Lung (tissue), 11 donors: ENCODE measurements at regions not wholly inside any gene's neighbourhood (a gene's known extent, or its start where the extent isn't known, plus 50 kb on each side); places are given as distances from the start of the nearest gene placed in this dataset.

Experiments
- ATAC-seq: fragments of 200-7000 bp; cut with Tn5 transposase; one replicate; pipeline ENCODE4 v1.9.1; 2020; ENCODE audit warnings: moderate number of reproducible peaks; ENCODE audit not compliant: insufficient read depth, low FRiP score
- DNase-seq, 3 donors: peaks; one replicate each; pipeline ENCODE4 v3.0.0-alpha.2; 2013 to 2017
- H3K27ac ChIP-seq, 2 donors: one replicate each; pipeline ENCODE4 v1.5.1; 2013; ENCODE audit warnings: mild to moderate bottlenecking in 2 of 2, moderate library complexity in 2 of 2, control low read depth in 1 of 2, inconsistent platforms in 1 of 2, low read depth in 1 of 2, low read length in 1 of 2
- H3K27me3 ChIP-seq, 3 donors: one replicate each; pipeline ENCODE4 v1.5.1; 2013; ENCODE audit warnings: low read length in 2 of 3; ENCODE audit not compliant: control insufficient read depth in 3 of 3, insufficient read depth in 3 of 3
- H3K36me3 ChIP-seq, 4 donors: one replicate each; pipeline ENCODE4 v1.5.1; 2013; ENCODE audit warnings: low read length in 4 of 4, mild to moderate bottlenecking in 1 of 4, moderate library complexity in 1 of 4; ENCODE audit not compliant: control insufficient read depth in 4 of 4, insufficient read depth in 4 of 4
- H3K4me1 ChIP-seq, 5 donors: one replicate each; pipeline ENCODE4 v1.5.1; 2013; ENCODE audit warnings: low read length in 5 of 5, mild to moderate bottlenecking in 2 of 5, moderate library complexity in 1 of 5; ENCODE audit not compliant: control insufficient read depth in 5 of 5, insufficient read depth in 5 of 5
- H3K4me3 ChIP-seq: one replicate; pipeline ENCODE4 v1.5.1; 2013; ENCODE audit warnings: mild to moderate bottlenecking, control low read depth, moderate library complexity
- H3K9ac ChIP-seq, 2 donors: one replicate each; pipeline ENCODE4 v1.5.1; 2013; ENCODE audit warnings: low read length in 2 of 2, control low read depth in 1 of 2; ENCODE audit not compliant: insufficient read depth in 1 of 2
- H3K9me3 ChIP-seq, 4 donors: one replicate each; pipeline ENCODE4 v1.5.1; 2013; ENCODE audit warnings: low read length in 3 of 4, mild to moderate bottlenecking in 1 of 4, moderate library complexity in 1 of 4; ENCODE audit not compliant: control insufficient read depth in 4 of 4, insufficient read depth in 3 of 4
- WGBS, 2 donors: extraction: QIAGEN DNeasy Blood & Tissue Kit; methylation state at CpG; one replicate each; pipeline ENCODE4 v1.1.7; 2013; 5-methylcytosine and 5-hydroxymethylcytosine counted together
- TF ChIP-seq, protein P1 (sequence below): IDR thresholded peaks from 2 replicates; pipeline ENCODE4 v1.5.1; 2012; ENCODE audit warnings: mild to moderate bottlenecking; ENCODE audit errors: control extremely low read depth, extremely low read depth
- donor health status: control.
- donor health status: control.
- donor health status: Bipolar disorder and iron deficiency.
- donor health status: healthy.
- donor health status: DM: yes; HTN: yes; CAD: no.

DNA sequence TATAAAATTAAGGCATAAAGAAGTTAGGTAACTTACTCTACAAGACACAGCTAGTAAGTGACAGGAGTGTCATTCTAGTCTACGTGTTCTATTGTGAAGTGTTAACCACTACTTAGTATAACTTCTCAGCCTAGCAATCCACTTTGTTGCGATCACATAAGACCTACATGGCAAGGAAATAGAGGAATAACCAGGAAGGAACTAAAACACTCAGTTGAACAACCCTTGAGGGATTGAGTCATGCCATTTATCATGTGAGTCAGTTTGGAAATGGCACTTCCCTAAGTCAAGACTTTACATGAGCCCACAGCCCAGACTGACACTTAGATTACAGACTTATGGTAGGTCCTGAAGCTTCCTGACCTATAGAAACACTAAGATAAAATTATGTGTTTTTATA is 279.5 kb upstream of the PCDH20 start:
- no peaks in the 10 kb centered on the region for H3K4me1 ChIP-seq
- TF ChIP-seq, protein P1, sequence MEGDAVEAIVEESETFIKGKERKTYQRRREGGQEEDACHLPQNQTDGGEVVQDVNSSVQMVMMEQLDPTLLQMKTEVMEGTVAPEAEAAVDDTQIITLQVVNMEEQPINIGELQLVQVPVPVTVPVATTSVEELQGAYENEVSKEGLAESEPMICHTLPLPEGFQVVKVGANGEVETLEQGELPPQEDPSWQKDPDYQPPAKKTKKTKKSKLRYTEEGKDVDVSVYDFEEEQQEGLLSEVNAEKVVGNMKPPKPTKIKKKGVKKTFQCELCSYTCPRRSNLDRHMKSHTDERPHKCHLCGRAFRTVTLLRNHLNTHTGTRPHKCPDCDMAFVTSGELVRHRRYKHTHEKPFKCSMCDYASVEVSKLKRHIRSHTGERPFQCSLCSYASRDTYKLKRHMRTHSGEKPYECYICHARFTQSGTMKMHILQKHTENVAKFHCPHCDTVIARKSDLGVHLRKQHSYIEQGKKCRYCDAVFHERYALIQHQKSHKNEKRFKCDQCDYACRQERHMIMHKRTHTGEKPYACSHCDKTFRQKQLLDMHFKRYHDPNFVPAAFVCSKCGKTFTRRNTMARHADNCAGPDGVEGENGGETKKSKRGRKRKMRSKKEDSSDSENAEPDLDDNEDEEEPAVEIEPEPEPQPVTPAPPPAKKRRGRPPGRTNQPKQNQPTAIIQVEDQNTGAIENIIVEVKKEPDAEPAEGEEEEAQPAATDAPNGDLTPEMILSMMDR, result no peak
- H3K27ac ChIP-seq, result no peak overlapping the region
- no peaks in the 10 kb centered on the region for H3K9me3 ChIP-seq
- peak; percentile 78 for ATAC-seq
- H3K36me3 ChIP-seq, result no peaks in the 10 kb centered on the region
- no peak overlapping the region for H3K9ac ChIP-seq
- WGBS, 2 donors, result 55 to 69% methylated on average over 2 of the region's 2 CpGs
- DNase-seq, result no peak
- no peaks in the 10 kb centered on the region for H3K27me3 ChIP-seq
- no peak overlapping the region for H3K4me3 ChIP-seq

DNA sequence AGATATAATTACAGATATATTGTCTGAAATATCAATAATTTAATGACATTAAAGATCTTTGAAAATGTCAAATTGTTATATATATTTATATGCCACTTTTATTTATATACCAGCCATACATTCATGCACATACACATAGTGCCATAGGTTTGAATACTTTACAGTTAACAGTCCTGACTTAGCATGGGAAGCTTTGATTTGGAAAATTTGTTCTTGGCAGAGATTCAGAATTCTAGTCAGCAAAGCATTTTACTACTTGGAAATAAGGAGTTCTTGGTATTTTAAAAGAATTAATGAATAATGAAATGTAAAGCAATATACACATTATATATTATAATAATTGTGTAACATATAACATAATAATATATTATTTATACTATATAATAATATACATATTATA is 277.0 kb upstream of the PCDH20 start:
- H3K4me1 ChIP-seq, result no peaks in the 10 kb centered on the region
- TF ChIP-seq, protein P1, result no peak
- no peak overlapping the region for H3K27ac ChIP-seq
- ATAC-seq (no peak), DNase-seq (peak in 2 of 3 donors; percentile 22 to 54)
- no peaks in the 10 kb centered on the region for H3K27me3 ChIP-seq
- no peaks in the 10 kb centered on the region for H3K9me3 ChIP-seq
- no peak overlapping the region for H3K4me3 ChIP-seq
- no peaks in the 10 kb centered on the region for H3K36me3 ChIP-seq
- no peak overlapping the region for H3K9ac ChIP-seq

DNA sequence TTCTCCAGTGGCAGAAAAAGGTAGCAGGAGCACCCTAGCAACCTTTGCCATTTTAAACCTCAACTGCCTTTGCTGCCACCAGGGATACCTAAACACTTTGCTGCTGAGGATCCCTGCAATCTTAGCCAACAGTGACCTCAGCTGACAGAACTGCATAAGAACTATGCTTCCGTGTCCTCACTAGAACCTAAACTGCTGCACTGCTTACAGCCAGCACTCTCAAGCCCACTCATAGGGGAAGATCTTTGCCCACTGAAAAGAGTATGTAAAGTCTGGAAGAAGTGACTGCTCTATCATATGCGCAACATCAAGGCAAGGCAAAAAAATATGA is 270.0 kb upstream of the PCDH20 start:
- WGBS, 2 donors, result 72 to 75% methylated on average over 2 of the region's 2 CpGs
- TF ChIP-seq, protein P1, result no peak

DNA sequence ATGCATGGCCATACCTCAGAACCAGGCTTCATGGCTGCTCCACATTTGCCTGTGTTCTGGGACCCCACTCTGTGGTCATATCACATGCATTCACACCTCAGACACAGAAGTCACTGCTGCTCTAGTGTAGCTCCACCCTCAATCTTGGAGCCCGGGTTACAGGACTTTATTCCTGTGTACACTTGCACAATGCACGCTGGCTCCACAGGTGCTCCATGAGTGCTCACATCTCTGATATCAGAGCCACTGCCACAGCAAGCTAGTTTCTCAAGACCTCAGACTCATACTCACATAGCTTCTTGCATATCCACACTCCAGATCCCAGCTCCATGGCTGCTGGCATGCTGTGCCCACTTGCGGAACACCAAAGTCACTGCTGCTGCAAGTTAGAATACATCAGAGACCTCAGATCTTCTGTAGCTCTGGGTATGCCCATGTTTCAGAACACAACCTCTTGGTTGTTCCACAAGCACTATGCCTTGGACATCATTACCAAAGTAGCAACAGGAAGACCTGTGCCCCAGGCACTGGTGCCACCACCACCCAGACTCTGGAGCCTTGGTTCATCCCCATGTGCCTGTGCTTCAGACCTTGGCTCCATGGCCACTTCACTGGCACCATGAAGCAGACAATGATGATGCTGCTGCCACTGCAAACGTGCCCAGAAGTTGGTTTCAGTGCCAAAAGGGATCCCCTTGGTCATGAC is 269.5 kb upstream of the PCDH20 start:
- no peak overlapping the region for H3K27ac ChIP-seq
- no peak overlapping the region for H3K9ac ChIP-seq
- H3K4me3 ChIP-seq, result no peak overlapping the region
- no peaks in the 10 kb centered on the region for H3K27me3 ChIP-seq
- 81% methylated on average over 4 of the region's 4 CpGs for WGBS, 2 donors
- H3K4me1 ChIP-seq, result no peaks in the 10 kb centered on the region
- ATAC-seq, result peak; percentile 39
- H3K9me3 ChIP-seq, result peaks cover 0 to 3% (median 0%) of the 10 kb centered on the region in 4 donors
- TF ChIP-seq, protein P1, result no peak
- DNase-seq, result no peak
- H3K36me3 ChIP-seq, result no peaks in the 10 kb centered on the region

More for the DNA sequence above, 270.0 kb upstream of the PCDH20 start:
- Histone ChIP-seq H3K4me1 (no peaks in the 10 kb centered on the region), H3K9me3 (peaks cover 0 to 3% (median 0%) of the 10 kb centered on the region in 4 donors), H3K4me3 (no peak overlapping the region), H3K27me3 (no peaks in the 10 kb centered on the region), H3K36me3 (no peaks in the 10 kb centered on the region), H3K27ac (no peak overlapping the region), H3K9ac (no peak overlapping the region)
- peak in 2 of 3 donors; percentile 16 to 54 for DNase-seq
- ATAC-seq, result no peak
